IPS-15b (cell line): ENCODE measurements at regions not wholly inside any gene's neighbourhood (a gene's known extent, or its start where the extent isn't known, plus 50 kb on each side); places are given as distances from the start of the nearest gene placed in this dataset.

Experiments used
- H3K27me3 ChIP-seq: one replicate; pipeline ENCODE4 v1.6.1; 2013; ENCODE audit warnings: low read length; ENCODE audit not compliant: control insufficient read depth, insufficient read depth
- H3K36me3 ChIP-seq: one replicate; pipeline ENCODE4 v1.6.1; 2013; ENCODE audit warnings: low read length; ENCODE audit not compliant: control insufficient read depth, insufficient read depth
- H3K4me1 ChIP-seq: one replicate; pipeline ENCODE4 v1.6.1; 2013; ENCODE audit warnings: mild to moderate bottlenecking, low read length; ENCODE audit not compliant: control insufficient read depth, insufficient read depth
- H3K4me3 ChIP-seq: one replicate; pipeline ENCODE4 v1.5.1; 2013; ENCODE audit warnings: low read depth, low read length
- H3K9ac ChIP-seq: one replicate; pipeline ENCODE4 v1.6.1; 2013; ENCODE audit warnings: low read depth, mild to moderate bottlenecking, low read length
- H3K9me3 ChIP-seq: one replicate; pipeline ENCODE4 v1.6.1; 2013; ENCODE audit warnings: mild to moderate bottlenecking, low read length; ENCODE audit not compliant: control insufficient read depth, insufficient read depth

- Histone ChIP-seq H3K9me3 (no peaks in the 10 kb centered on the region), H3K4me1 (no peaks in the 10 kb centered on the region), H3K27me3 (no peaks in the 10 kb centered on the region), H3K36me3 (no peaks in the 10 kb centered on the region), H3K9ac (no peak overlapping the region), H3K4me3 (no peak overlapping the region)
These were observed 62.0 kb upstream of the SYT1 start for GRCh38 chr12:78802593-78802992.

GRCh38 chr12:78804262-78804661 is 60.3 kb upstream of the SYT1 start:
- Histone ChIP-seq H3K36me3 (no peaks in the 10 kb centered on the region), H3K27me3 (no peaks in the 10 kb centered on the region), H3K4me1 (peaks cover 8% of the 10 kb centered on the region), H3K9ac (no peak overlapping the region), H3K4me3 (no peak overlapping the region), H3K9me3 (no peaks in the 10 kb centered on the region)
